GM15510 (cell line): ENCODE measurements at regions not wholly inside any gene's neighbourhood (a gene's known extent, or its start where the extent isn't known, plus 50 kb on each side); places are given as distances from the start of the nearest gene placed in this dataset.

Source experiments
- POLR2A ChIP-seq: IDR thresholded peaks from 3 replicates; pipeline ENCODE4 v1.6.1; 2011; ENCODE audit warnings: borderline replicate concordance; ENCODE audit not compliant: insufficient read length; ENCODE audit errors: extremely low read depth

DNA sequence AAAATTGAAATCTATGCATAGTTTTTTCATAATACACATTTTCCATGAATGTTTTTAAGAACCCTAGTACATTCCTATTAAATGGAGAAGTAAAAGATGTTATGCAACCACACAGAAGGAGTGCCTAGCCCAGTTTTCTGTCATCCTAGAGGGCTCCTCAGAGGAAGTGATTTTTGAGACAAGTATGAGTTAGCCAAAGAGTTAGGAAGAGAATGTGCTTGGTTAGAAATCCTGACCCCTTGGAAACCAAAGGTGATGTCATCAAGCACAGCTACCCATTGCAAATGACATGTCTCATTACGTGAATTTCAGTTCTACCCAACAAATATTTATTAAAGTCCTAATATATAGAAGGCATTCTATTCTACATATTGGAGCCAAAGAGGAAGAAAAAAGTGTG, 88.9 kb upstream of the TNFSF4 start:
- TF ChIP-seq POLR2A = no peak

DNA sequence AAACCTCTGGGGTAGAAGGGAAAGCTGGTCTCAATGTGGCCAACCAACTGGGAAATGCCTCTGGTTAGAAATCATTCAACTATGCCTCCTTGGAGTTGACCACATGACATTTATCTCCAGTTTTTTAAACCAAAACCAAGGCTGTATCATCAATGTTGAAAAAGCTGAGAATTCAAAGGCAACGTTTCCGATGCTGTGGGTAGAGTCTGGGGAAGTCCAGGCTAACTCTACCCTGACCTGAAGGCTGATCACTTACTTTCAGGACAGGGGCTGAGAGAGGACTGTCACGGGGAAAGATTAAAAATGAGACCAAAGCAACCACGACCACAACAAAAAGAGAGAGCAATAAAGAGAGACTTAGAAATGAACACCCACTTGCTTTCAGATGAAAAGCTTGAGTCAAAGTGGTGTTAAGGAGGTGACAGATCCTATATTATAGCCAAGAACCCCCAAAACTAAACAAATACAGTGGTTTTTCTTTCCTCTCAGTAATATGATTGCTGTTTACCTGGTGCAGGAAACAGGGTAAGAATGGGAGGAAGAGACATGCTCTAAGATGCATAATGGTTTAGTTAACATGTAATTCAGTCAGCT, 90.8 kb upstream of the TNFSF4 start:
- no peak for TF ChIP-seq POLR2A

DNA sequence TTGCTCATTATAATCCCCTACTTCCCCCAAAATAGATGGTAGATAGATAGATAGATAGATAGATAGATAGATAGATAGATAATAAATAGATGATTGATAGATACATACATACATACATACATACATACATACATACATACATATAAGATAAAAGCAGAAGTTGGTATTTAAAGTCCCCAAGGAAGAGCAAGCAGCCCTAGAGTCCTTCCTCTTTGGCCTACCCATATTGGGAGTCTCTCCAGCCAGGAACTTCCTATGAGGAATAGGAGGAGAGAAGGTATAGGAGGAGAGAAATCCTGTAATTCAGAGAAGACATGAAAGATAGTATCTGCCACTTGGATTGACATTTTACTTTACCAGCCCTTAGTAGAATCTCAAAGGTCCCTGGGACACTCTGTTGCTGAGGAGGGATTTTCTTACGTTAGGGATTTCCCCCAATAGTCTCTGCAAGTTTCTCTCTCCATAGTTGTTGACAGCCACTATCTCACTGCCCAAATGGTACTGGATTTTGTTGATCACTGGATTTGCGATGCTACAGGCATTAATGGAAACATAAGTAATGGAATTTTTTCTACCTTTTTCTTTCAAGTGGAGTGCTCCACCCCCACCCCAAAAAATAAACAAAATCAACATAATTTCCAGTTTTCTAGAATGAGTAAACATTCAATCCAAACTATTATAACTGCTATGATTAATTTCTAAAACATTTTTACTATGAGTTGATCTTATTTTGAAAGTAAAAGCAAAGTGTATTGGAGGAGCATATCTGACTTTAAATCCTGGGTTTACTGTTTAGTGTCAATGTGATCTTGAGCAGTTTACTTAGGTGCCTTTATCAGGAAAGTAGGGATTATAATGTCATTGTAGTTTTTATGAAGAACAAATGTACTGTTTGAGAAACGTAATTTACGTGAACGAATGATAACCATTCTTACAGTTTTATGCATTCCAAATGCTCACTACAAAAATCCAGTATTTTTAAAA, 93.2 kb upstream of the TNFSF4 start:
- TF ChIP-seq POLR2A = no peak

DNA sequence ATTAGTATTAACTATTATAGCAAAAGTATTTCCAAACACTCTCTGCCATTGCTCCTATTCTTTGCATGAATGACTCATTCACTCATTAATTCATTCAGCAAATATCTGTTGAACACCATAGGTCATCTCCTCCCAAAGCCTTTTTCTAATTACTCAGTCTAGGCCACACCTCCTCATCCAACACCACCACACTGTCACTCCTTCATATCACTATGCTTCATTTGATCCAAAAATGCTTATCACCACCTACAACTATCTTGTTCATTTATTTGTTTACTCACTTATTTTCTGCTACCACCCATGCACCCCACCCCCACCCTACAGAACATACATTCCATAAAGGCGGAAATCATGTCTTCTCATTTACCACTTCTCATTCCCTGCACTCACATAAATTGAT, 94.4 kb upstream of the TNFSF4 start:
- no peak for TF ChIP-seq POLR2A

DNA sequence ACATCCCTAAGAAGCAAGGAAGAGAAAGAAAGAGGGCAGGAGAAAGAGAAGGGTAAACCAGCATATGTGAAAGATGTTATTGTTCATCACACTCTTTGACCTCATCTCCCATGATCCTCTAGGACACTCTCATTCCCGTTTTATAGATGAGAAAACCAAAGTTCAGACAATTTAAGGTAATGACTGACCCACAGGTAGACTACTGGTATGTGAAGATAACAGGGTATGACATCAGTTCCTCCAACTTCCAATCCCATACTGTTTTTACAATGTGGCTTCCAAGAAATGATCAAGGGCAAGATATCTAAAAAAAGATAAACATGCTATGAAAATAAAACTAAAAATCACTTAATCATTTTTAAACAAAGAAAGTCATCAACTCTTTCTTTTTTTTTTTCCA, 95.2 kb upstream of the TNFSF4 start:
- no peak for TF ChIP-seq POLR2A

DNA sequence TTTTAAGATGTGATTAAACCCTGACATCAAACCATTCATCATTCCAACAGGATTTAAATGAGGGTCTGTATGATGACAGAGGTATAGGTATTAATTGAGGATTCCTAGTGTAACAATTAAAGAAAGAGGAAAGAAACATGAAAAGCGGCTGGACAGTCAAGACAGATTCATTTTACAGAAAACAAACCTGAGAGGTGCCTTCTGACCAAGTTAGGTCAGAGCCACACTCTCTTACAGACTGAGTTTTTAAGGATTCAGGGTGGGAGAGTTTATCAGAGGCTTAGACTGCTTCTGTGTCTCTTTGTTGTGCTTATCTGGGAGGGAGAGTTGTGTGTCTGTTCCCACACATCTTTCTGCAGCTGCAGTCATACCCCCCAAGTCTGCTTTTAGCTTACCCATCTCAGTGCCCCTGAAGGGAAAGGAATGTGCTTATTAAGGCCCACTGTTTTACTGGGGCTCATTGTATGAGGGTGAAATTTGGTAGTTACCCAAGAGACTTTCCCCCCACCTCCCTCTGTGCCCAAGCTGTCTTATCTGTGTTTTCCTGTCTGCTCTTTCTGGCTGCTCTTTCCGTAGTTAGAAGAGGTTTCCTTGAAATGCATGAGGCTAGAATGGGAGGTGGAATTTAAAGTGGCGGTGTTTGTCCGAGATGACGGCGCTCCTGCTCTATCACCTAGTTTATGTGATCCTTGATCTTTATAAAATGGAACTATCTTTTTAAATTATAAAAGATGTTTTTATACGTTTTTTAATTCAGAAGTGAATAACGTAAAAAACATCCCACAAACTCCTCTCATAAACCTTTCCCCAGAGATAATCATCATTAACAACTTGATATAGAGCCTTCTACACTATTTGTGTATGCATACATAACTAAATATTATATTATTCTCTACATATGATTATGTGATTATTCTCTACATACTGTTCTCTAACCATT, 96.0 kb upstream of the TNFSF4 start:
- TF ChIP-seq POLR2A = no peak

DNA sequence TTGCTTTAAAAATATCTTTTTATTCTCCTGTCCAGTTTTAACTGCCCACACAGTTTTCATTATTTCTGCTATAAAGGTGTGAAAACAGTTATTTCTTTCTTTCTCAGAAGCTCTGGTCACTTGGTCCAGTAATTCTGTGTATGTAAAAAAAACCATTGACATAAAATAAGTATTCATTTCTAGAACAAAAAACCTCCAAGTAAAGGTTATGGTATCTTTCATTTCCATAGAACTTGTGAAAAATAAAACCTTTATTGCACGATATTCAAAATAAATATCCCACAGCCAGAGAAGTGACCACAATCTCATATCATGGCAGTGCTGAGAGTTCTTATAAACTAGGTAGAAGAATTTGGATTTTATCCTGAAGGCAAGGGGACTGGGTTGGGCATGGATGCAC, 96.9 kb upstream of the TNFSF4 start:
- TF ChIP-seq POLR2A = no peak

DNA sequence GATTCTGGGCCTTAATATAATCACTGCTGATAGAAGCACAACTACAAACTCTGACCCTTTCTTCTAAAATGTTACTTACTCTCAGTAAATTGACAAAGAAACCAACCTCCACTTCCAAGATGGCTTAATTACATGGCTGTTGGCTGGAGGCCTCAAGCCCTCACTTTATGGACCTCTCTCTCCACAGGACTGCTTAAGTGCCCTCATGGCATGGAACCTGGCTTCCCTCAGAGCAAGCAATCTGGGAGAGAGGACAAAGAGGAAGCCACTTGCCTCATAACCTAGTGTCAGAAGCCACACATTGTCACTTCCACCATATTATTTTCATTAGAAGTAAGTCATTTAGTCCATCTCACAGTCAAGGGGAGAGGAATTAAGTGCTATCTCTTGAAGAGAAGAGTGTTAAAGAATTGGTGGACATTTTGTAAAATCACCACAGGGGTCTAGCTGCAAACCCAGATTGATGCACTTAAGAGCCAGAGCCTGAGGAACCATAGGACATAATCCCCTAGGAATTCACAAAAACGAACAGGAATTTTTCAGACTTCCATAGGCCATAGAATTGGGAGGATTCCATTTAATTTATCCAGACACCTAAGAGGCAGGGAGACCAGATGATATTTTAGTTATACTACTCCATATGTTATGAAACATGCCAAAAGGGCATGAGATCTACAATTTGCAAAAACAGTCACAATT, 97.5 kb upstream of the TNFSF4 start:
- no peak for TF ChIP-seq POLR2A

DNA sequence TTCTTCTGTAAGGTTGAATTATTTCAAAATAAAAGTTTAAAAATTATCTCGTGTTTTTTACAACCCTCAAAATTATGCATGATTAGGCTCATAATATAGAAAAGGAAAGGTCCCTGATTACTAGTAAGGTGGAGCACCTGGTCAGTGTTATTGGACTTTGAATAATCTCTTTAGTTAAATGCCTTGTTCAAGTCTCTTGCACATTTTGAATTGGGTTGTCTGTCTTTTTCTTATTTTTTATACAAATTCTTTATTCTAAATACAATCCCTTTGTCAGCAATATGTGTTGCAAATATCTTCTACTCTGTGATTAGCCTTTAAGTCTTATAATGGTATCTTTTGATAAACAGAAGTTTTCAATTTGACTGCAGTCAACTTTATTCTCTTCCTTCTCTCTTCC, 100.7 kb upstream of the TNFSF4 start:
- TF ChIP-seq POLR2A = no peak

DNA sequence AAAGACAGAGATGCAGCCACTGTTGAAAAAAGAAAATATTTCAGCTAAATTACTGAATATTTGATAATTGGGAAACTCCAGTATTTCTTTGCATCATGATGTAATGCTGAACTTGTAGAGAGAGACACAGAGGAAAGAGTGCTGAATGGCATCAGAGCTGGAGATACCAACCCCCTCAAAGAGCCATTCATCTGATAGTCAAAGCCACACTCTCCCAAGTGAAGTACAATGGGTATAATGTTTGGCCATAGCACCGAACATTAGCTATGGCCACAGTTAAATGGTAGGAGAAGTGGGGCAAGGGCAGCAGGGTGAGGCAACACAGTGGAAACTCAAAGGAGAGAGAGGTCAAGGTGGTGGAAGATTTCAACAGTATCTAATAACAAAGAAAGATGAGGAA, 107.5 kb upstream of the TNFSF4 start:
- TF ChIP-seq POLR2A = no peak

DNA sequence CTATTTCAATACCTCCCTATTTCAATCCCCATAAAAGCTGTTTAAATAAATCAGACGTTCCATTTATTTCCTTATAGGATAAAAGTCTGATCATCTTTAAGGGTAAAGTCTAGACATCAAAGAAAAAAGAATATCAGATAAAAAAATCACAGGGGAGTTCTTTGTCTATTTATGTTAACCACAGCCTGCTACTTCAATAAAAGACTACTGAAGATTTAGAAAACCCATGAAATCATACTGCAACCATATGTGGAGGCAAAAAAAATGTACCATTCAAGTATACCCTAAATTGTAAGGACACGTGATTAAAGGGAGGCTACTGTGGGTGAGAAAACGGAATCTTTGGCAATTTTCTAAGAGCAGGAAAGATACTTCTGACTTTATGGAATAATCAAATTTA, 108.2 kb upstream of the TNFSF4 start:
- no peak for TF ChIP-seq POLR2A

DNA sequence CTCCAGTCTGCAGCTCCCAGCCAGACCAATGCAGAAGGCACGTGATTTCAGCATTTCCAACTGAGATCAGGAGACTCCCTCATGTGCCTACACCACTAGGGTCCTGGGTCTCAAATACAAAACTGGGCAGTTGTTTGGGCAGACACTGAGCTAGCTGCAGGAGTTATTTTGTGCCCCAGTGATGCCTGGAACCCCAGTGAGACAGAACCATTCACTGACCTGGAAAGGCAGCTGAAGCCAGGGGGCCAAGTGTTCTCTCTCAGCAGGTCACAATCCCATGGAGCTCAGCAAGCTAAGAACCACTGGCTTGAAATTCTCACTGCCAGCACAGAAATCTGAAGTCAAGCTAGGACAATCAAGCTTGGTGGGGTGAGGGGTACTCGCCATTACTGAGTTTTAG, 111.7 kb upstream of the TNFSF4 start:
- TF ChIP-seq POLR2A = no peak

DNA sequence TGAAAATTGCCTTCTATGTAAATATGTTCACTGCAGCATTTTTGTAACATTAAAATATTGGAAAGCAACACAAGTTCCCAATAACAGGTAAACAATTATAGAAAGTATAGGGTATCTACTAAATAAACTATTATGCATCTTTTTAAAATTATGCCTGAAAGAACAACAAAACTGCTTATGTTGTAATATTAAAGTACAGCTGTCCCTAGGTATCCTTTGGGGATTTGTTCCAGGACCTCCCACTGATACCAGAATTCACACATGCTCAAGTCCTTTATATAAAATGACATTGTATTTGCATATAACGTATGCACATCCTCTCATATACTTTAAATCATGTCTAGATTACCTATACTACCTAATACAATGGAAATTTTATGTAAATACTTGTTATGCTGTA, 121.8 kb upstream of the TNFSF4 start:
- no peak for TF ChIP-seq POLR2A

DNA sequence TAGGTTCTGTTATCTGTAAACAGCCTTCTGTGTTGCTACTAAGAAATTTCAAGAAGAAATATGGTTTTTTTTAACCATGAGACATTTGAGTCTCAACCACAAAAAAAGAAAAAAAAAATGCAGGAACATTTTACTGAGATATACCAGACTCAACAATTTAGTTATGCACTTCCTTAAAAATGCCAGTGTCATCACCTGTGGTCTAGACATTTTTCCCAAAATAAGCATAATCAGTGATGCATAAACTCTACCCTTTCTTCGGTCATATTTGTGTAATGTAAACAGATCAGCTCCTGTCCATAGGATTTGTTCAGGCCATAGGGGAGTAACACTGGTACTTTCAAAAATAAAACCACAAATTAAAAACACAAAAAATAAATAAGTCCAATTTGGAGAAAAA, 122.6 kb upstream of the TNFSF4 start:
- TF ChIP-seq POLR2A = no peak
